Neural cell (in vitro differentiated cells): ENCODE measurements at regions not wholly inside any gene's neighbourhood (a gene's known extent, or its start where the extent isn't known, plus 50 kb on each side); places are given as distances from the start of the nearest gene placed in this dataset.

Experiments
- H2AFZ ChIP-seq: fragments of 200-600, 300-800 bp; sonication (generic), shearing (Covaris generic); 2 replicates; pipeline ENCODE4 v1.6.0; 2014; ENCODE audit warnings: low read depth, mild to moderate bottlenecking, antibody characterized with exemption, low read length, moderate library complexity
- H3F3A ChIP-seq: fragments of 200-600 bp; shearing (Covaris generic); 2 replicates; pipeline ENCODE4 v1.6.1; 2016; ENCODE audit warnings: mild to moderate bottlenecking, moderate library complexity, mixed read lengths, antibody characterized with exemption, low read length; ENCODE audit not compliant: insufficient read depth, poor library complexity, severe bottlenecking
- H3K27ac ChIP-seq: fragments of 200-600, 300-800 bp; sonication (generic), shearing (Covaris generic); 2 replicates; pipeline ENCODE4 v1.5.1; 2014; ENCODE audit warnings: mild to moderate bottlenecking, low read length, moderate library complexity
- H3K27me3 ChIP-seq: fragments of 300-800, 200-600 bp; sonication (generic), shearing (Covaris generic); 2 replicates; pipeline ENCODE4 v1.6.0; 2014; ENCODE audit warnings: mild to moderate bottlenecking, low read depth, low read length, moderate library complexity; ENCODE audit not compliant: insufficient read depth
- H3K36me3 ChIP-seq: fragments of 300-800, 200-600 bp; sonication (generic), shearing (Covaris generic); 2 replicates; pipeline ENCODE4 v1.5.1; 2014; ENCODE audit warnings: mild to moderate bottlenecking, antibody characterized with exemption, low read length, moderate library complexity; ENCODE audit not compliant: insufficient read depth
- H3K4me2 ChIP-seq: fragments of 300-800, 200-600 bp; sonication (generic), shearing (Covaris generic); 2 replicates; pipeline ENCODE4 v1.6.0; 2014; ENCODE audit warnings: mild to moderate bottlenecking, low read length
- H3K4me3 ChIP-seq: fragments of 300-800, 200-600 bp; sonication (generic), shearing (Covaris generic); 2 replicates; pipeline ENCODE4 v1.5.1; 2014; ENCODE audit warnings: mild to moderate bottlenecking, low read length, moderate library complexity
- H3K79me2 ChIP-seq: fragments of 200-600 bp; shearing (Covaris generic); replicated peaks from 2 replicates; pipeline ENCODE4 v1.6.0; 2014; ENCODE audit warnings: mild to moderate bottlenecking, low read length, moderate library complexity; ENCODE audit not compliant: insufficient read depth
- H3K9ac ChIP-seq: fragments of 300-800, 200-600 bp; sonication (generic), shearing (Covaris generic); 2 replicates; pipeline ENCODE4 v1.6.1; 2016; ENCODE audit warnings: mild to moderate bottlenecking, low read length, mixed read lengths
- H3K9me2 ChIP-seq: fragments of 200-600 bp; shearing (Covaris generic); 2 replicates; pipeline ENCODE4 v1.6.1; 2016; ENCODE audit warnings: mild to moderate bottlenecking, low read length, mixed read lengths; ENCODE audit not compliant: insufficient read depth
- H3K9me3 ChIP-seq: fragments of 200-600, 300-800 bp; sonication (generic), shearing (Covaris generic); 2 replicates; pipeline ENCODE4 v1.6.1; 2016; ENCODE audit warnings: mild to moderate bottlenecking, mixed run types, low read length, moderate library complexity, mixed read lengths
- H4K20me1 ChIP-seq: fragments of 200-600 bp; shearing (Covaris generic); 2 replicates; pipeline ENCODE4 v1.6.1; 2016; ENCODE audit warnings: mild to moderate bottlenecking, mixed run types; ENCODE audit not compliant: insufficient read depth
- CTCF ChIP-seq: fragments of 450-650 bp; IDR thresholded peaks from 2 replicates; pipeline ENCODE4 v1.5.1; 2014; ENCODE audit warnings: antibody characterized with exemption, mild to moderate bottlenecking, moderate library complexity; ENCODE audit not compliant: poor library complexity, severe bottlenecking
- EP300 ChIP-seq: fragments of 450-650 bp; conservative IDR thresholded peaks from 2 replicates; pipeline ENCODE4 v1.6.1; 2014; ENCODE audit warnings: antibody characterized with exemption, mild to moderate bottlenecking, moderate library complexity; ENCODE audit not compliant: poor library complexity, severe bottlenecking
- EZH2 ChIP-seq: fragments of 200-600, 300-800 bp; shearing (Covaris generic), sonication (generic); IDR thresholded peaks from 2 replicates; pipeline ENCODE4 v1.6.1; 2014; ENCODE audit warnings: antibody characterized with exemption, low read length, borderline replicate concordance, mild to moderate bottlenecking; ENCODE audit not compliant: insufficient read depth, poor library complexity, severe bottlenecking
- MXI1 ChIP-seq: fragments of 450-650 bp; conservative IDR thresholded peaks from 2 replicates; pipeline ENCODE4 v1.6.1; 2014; ENCODE audit warnings: antibody characterized with exemption, mild to moderate bottlenecking; ENCODE audit not compliant: poor library complexity, severe bottlenecking
- POLR2AphosphoS5 ChIP-seq: IDR thresholded peaks from 2 replicates; pipeline ENCODE4 v1.6.1; 2012
- RAD21 ChIP-seq: fragments of 450-650 bp; conservative IDR thresholded peaks from 2 replicates; pipeline ENCODE4 v1.6.1; 2014; ENCODE audit warnings: antibody characterized with exemption, mild to moderate bottlenecking, moderate library complexity
- REST ChIP-seq: IDR thresholded peaks from 2 replicates; pipeline ENCODE4 v1.6.1; 2012; ENCODE audit warnings: borderline replicate concordance
- SMC3 ChIP-seq: fragments of 450-650 bp; conservative IDR thresholded peaks from 2 replicates; pipeline ENCODE4 v1.6.1; 2014; ENCODE audit warnings: antibody characterized with exemption, mild to moderate bottlenecking, moderate library complexity; ENCODE audit not compliant: poor library complexity
- TAF1 ChIP-seq: IDR thresholded peaks from 2 replicates; pipeline ENCODE4 v1.6.1; 2012; ENCODE audit warnings: low read depth

- H3K36me3 ChIP-seq, result no peaks in the 10 kb centered on the region
Measured at GRCh38 chr3:176631165-176631564, 566.1 kb downstream of the TBL1XR1 start.

GRCh38 chr3:176628101-176628639 lies 569.1 kb downstream of the TBL1XR1 start:
- H3K9ac ChIP-seq, result no peak overlapping the region
- no peak overlapping the region for H2AFZ ChIP-seq
- H3K9me2 ChIP-seq, result no peaks in the 10 kb centered on the region
- no peaks in the 10 kb centered on the region for H3K9me3 ChIP-seq
- TF ChIP-seq RAD21 (no peak), POLR2AphosphoS5 (no peak), EP300 (no peak), CTCF (no peak), EZH2 (no peak), SMC3 (no peak), MXI1 (no peak), REST (no peak), TAF1 (no peak)
- H3K27ac ChIP-seq, result no peak overlapping the region
- no peaks in the 10 kb centered on the region for H3K27me3 ChIP-seq
- no peaks in the 10 kb centered on the region for H4K20me1 ChIP-seq
- H3K4me3 ChIP-seq, result no peak overlapping the region
- no peaks in the 10 kb centered on the region for H3F3A ChIP-seq
- no peaks in the 10 kb centered on the region for H3K36me3 ChIP-seq
- H3K79me2 ChIP-seq, result no peaks in the 10 kb centered on the region
- H3K4me2 ChIP-seq, result no peak overlapping the region

More at GRCh38 chr3:176631165-176631564, 566.1 kb downstream of the TBL1XR1 start:
- Histone ChIP-seq H4K20me1 (no peaks in the 10 kb centered on the region), H3K9ac (no peak overlapping the region), H3K27me3 (no peaks in the 10 kb centered on the region), H3K27ac (no peak overlapping the region), H3K9me3 (no peaks in the 10 kb centered on the region), H3K79me2 (no peaks in the 10 kb centered on the region), H3K4me3 (no peak overlapping the region), H3F3A (no peaks in the 10 kb centered on the region), H3K9me2 (no peaks in the 10 kb centered on the region), H3K4me2 (no peak overlapping the region), H2AFZ (no peak overlapping the region)
- TF ChIP-seq RAD21 (no peak), POLR2AphosphoS5 (no peak)
